ENCODE measurements at regions not wholly inside any gene's neighbourhood (a gene's known extent, or its start where the extent isn't known, plus 50 kb on each side); places are given as distances from the start of the nearest gene placed in this dataset.
"Not testable (repeated sequence)": the region's sequence is repeated elsewhere in the genome, so short reads cannot be mapped to it uniquely, and the experiment has no call there.

GRCh38 chr20:11153819-11154218 lies 480.0 kb upstream of the JAG1 start:
- DNase-seq, result no peak

- peak in 1 of 2 experiments; percentile 22 for DNase-seq
These were observed 481.5 kb upstream of the JAG1 start for GRCh38 chr20:11155156-11155756.

- DNase-seq, result no peak
These were observed 483.1 kb upstream of the JAG1 start for GRCh38 chr20:11156922-11157321.

GRCh38 chr20:11158146-11158545 lies 484.3 kb upstream of the JAG1 start:
- no peak for DNase-seq

- DNase-seq, result no peak
These were observed 484.8 kb upstream of the JAG1 start for GRCh38 chr20:11158589-11158988.

GRCh38 chr20:11159728-11160127 lies 485.9 kb upstream of the JAG1 start:
- no peak for DNase-seq

- no peak for DNase-seq
These were observed 488.4 kb upstream of the JAG1 start for GRCh38 chr20:11162026-11162775.

GRCh38 chr20:11165789-11166188 lies 492.0 kb upstream of the JAG1 start:
- DNase-seq, result no peak

GRCh38 chr20:11166712-11167111 lies 492.9 kb upstream of the JAG1 start:
- DNase-seq, result no peak

GRCh38 chr20:11168026-11168425 lies 494.2 kb upstream of the JAG1 start:
- no peak for DNase-seq

GRCh38 chr20:11170025-11170424 lies 496.2 kb upstream of the JAG1 start:
- no peak for DNase-seq

- DNase-seq, result no peak
These were observed 496.8 kb upstream of the JAG1 start for GRCh38 chr20:11170565-11170964.

- DNase-seq, result no peak
These were observed 499.1 kb upstream of the JAG1 start for GRCh38 chr20:11172881-11173280.

GRCh38 chr20:11173916-11174315 lies 500.1 kb upstream of the JAG1 start:
- DNase-seq, result no peak

GRCh38 chr20:11174861-11175260 lies 501.1 kb upstream of the JAG1 start:
- no peak for DNase-seq

GRCh38 chr20:11176431-11176830 lies 502.6 kb upstream of the JAG1 start:
- peak in 1 of 2 experiments; percentile 18 for DNase-seq

- DNase-seq, result no peak
These were observed 505.3 kb upstream of the JAG1 start for GRCh38 chr20:11178946-11179654.

GRCh38 chr20:11180186-11180585 lies 506.4 kb upstream of the JAG1 start:
- DNase-seq, result no peak

GRCh38 chr20:11181129-11181528 lies 507.3 kb upstream of the JAG1 start:
- not testable (repeated sequence) for DNase-seq

GRCh38 chr20:11181966-11182365 lies 508.2 kb upstream of the JAG1 start:
- DNase-seq, result no peak

GRCh38 chr20:11182720-11183119 lies 508.9 kb upstream of the JAG1 start:
- DNase-seq, result no peak

- DNase-seq, result no peak
These were observed 512.7 kb upstream of the JAG1 start for GRCh38 chr20:11186301-11187008.

- no peak for DNase-seq
These were observed 515.2 kb upstream of the JAG1 start for GRCh38 chr20:11188843-11189603.
